Lower leg skin (tissue), 4 donors: ENCODE measurements at regions not wholly inside any gene's neighbourhood (a gene's known extent, or its start where the extent isn't known, plus 50 kb on each side); places are given as distances from the start of the nearest gene placed in this dataset.

Experiments used
- DNase-seq, 2 donors: peaks; one replicate each; pipeline ENCODE4 v3.0.0-alpha.2; 2019; ENCODE audit warnings: low spot score in 2 of 2
- H3K4me3 ChIP-seq: fragments of 200-600 bp; sonication (generic); 2 replicates; pipeline ENCODE4 v1.5.1; 2017; ENCODE audit warnings: mild to moderate bottlenecking, low read depth; ENCODE audit not compliant: poor library complexity, severe bottlenecking
- CTCF ChIP-seq, 3 donors: fragments of 450-650 bp; IDR thresholded peaks; one replicate each; pipeline ENCODE4 v1.5.1; 2016; ENCODE audit warnings: antibody characterized with exemption in 3 of 3, mild to moderate bottlenecking in 3 of 3, moderate library complexity in 2 of 3
- POLR2A ChIP-seq, 2 donors: fragments of 450-650 bp; IDR thresholded peaks; one replicate each; pipeline ENCODE4 v1.6.1; 2016 to 2017; ENCODE audit warnings: antibody characterized with exemption in 2 of 2, mild to moderate bottlenecking in 1 of 2, moderate library complexity in 1 of 2
- WGBS, 2 donors: methylation state at CpG; one replicate each; pipeline ENCODE4 v1.1.5; 2018; 5-methylcytosine and 5-hydroxymethylcytosine counted together
- intact Hi-C: fragments of 100-400 bp; cut with DNase I; formaldehyde crosslinking; loops from one replicate; pipeline ENCODE4 v1.15.0; 2023; ENCODE audit warnings: low total_unique reads

GRCh38 chr10:10881117-10881813, 136.4 kb upstream of the CELF2 start:
- intact Hi-C loops: no loop called here
- no peak for TF ChIP-seq POLR2A (IDR thresholded peaks at IDR 0.05)
- no peak for TF ChIP-seq CTCF (IDR thresholded peaks at IDR 0.05)
- no peak for DNase-seq
- WGBS, 2 donors: 87 to 88% methylated on average over 6 of the region's 6 CpGs
- H3K4me3 ChIP-seq: no peak overlapping the region

DNA sequence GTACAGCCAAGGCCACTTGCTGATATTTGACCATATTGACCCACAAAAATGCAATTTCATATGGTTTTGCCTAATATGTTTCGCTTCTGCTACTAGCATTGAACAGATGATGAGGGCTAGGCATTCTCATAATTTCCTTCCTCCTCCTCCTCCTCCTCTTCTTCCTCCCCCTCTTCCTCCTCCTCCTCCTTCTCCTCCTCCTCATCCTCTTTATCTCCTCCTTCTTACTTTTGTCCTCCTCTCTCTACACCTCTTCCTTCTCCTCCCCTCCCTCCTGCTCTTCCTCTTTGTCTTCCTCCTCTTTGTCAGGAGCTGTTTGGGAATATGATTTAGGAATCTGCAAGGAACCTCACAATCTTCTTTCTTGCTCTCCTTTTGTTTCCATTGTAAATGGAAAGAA, 133.9 kb upstream of the CELF2 start:
- 92 to 95% methylated on average over 1 of the region's 1 CpG for WGBS, 2 donors
- DNase-seq: no peak
- intact Hi-C loops: no loop called here
- TF ChIP-seq POLR2A (IDR thresholded peaks at IDR 0.05) (no peak), CTCF (IDR thresholded peaks at IDR 0.05) (no peak)
- no peak overlapping the region for H3K4me3 ChIP-seq

GRCh38 chr10:10886861-10887531, 130.7 kb upstream of the CELF2 start:
- 63 to 64% methylated on average over 9 of the region's 9 CpGs for WGBS, 2 donors
- H3K4me3 ChIP-seq: no peak overlapping the region
- no peak for DNase-seq
- TF ChIP-seq CTCF (IDR thresholded peaks at IDR 0.05) (no peak), POLR2A (IDR thresholded peaks at IDR 0.05) (no peak)
- intact Hi-C loops: no loop called here

DNA sequence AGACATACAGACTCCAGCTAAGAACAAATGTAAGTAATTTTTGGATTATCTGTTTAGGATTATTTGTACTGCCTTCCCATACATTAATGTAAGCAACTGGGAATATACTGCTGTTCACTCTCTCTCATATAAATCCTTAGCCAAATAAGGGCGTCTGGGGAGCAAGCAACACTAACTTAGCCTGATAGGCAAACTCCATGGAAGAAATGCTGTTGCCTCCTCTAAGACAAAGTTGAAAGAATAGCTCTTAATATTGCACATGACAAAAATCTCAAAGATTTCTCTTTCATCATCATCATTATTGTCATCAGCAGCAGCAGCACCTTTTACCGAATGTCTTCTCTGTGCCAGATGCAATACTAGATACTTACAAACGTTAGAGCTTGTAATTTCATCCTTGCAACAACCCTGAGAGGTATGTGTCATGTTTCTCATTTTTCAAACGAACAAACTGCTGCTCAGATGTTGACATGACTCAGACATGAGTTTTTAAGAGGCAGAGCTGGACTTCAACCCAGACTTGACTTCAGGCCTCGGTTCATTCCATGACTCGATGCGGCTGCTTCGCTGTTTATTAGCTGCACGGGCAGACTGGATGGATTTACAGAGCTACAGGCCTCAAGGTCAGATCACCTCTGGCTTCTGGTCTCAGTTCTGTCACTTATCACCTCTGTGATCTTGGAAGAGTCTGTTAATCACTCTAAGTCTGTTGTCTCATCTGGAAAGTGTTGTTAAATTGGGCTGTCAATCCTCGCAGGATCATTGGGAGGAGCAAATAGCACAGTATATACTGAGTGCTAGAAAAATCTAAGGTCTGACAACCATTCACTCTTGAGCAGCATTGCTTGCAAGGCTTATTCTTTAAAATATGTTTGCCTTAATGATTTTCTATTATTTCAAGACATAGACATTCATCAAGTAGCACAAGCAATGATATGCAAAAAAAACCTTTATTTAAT, 126.3 kb upstream of the CELF2 start:
- 65 to 70% methylated on average over 10 of the region's 10 CpGs for WGBS, 2 donors
- no peak for DNase-seq
- TF ChIP-seq POLR2A (IDR thresholded peaks at IDR 0.05): no peak
- no peak for TF ChIP-seq CTCF (IDR thresholded peaks at IDR 0.05)
- H3K4me3 ChIP-seq: no peak overlapping the region
- intact Hi-C loops: no loop called here

GRCh38 chr10:10892290-10892875, 125.3 kb upstream of the CELF2 start:
- TF ChIP-seq POLR2A (IDR thresholded peaks at IDR 0.05) (no peak), CTCF (IDR thresholded peaks at IDR 0.05) (no peak)
- H3K4me3 ChIP-seq: no peak overlapping the region
- no peak for DNase-seq
- 36 to 39% methylated on average over 3 of the region's 3 CpGs for WGBS, 2 donors
- intact Hi-C loops: no loop called here
